Endometrial microvascular endothelial cells (primary cell): ENCODE measurements at regions not wholly inside any gene's neighbourhood (a gene's known extent, or its start where the extent isn't known, plus 50 kb on each side); places are given as distances from the start of the nearest gene placed in this dataset.
"Not testable (repeated sequence)": the region's sequence is repeated elsewhere in the genome, so short reads cannot be mapped to it uniquely, and the experiment has no call there.

Experiments
- in situ Hi-C: cut with HindIII; loops from 2 replicates; pipeline ENCODE4 v1.10.0; 2017; ENCODE audit warnings: low sequenced_read_pairs, low pct_unique_long_range_greater_than_20kb; ENCODE audit errors: inconsistent ontology term

GRCh38 chr12:88750867-88751543, 170.7 kb upstream of the KITLG start:
- in situ Hi-C loops, result no loop called here

GRCh38 chr12:88746386-88746785, 166.1 kb upstream of the KITLG start:
- in situ Hi-C loops, result no loop called here

GRCh38 chr12:88743946-88744685, 163.8 kb upstream of the KITLG start:
- in situ Hi-C loops, result no loop called here

GRCh38 chr12:88737838-88738472, 157.7 kb upstream of the KITLG start:
- in situ Hi-C loops, result no loop called here

- in situ Hi-C loops, result no loop called here
These were observed 155.8 kb upstream of the KITLG start for GRCh38 chr12:88736031-88736430.

GRCh38 chr12:88733008-88733407, 152.7 kb upstream of the KITLG start:
- in situ Hi-C loops, result no loop called here

GRCh38 chr12:88729196-88729595, 148.9 kb upstream of the KITLG start:
- in situ Hi-C loops, result no loop called here

GRCh38 chr12:88726806-88727720, 146.8 kb upstream of the KITLG start:
- in situ Hi-C loops, result no loop called here

GRCh38 chr12:88725592-88726143, 145.4 kb upstream of the KITLG start:
- in situ Hi-C loops, result no loop called here

GRCh38 chr12:88723219-88723618, 142.9 kb upstream of the KITLG start:
- in situ Hi-C loops, result no loop called here

GRCh38 chr12:88720785-88721650, 140.7 kb upstream of the KITLG start:
- in situ Hi-C loops, result no loop called here

- in situ Hi-C loops, result no loop called here
These were observed 140.0 kb upstream of the KITLG start for GRCh38 chr12:88720231-88720630.

- in situ Hi-C loops, result no loop called here
These were observed 136.9 kb upstream of the KITLG start for GRCh38 chr12:88717188-88717587.

GRCh38 chr12:88716240-88716639, 136.0 kb upstream of the KITLG start:
- in situ Hi-C loops, result no loop called here

- in situ Hi-C loops, result no loop called here
These were observed 135.4 kb upstream of the KITLG start for GRCh38 chr12:88715673-88716072.

GRCh38 chr12:88714263-88714882, 134.1 kb upstream of the KITLG start:
- in situ Hi-C loops, result not testable (repeated sequence)

- in situ Hi-C loops, result no loop called here
These were observed 127.5 kb upstream of the KITLG start for GRCh38 chr12:88707800-88708199.

GRCh38 chr12:88706286-88706685, 126.0 kb upstream of the KITLG start:
- in situ Hi-C loops, result no loop called here
